ENCODE measurements at regions not wholly inside any gene's neighbourhood (a gene's known extent, or its start where the extent isn't known, plus 50 kb on each side); places are given as distances from the start of the nearest gene placed in this dataset.
A peak's percentile ranks its signal among the peaks of the same experiment; 100 is the strongest.

DNA sequence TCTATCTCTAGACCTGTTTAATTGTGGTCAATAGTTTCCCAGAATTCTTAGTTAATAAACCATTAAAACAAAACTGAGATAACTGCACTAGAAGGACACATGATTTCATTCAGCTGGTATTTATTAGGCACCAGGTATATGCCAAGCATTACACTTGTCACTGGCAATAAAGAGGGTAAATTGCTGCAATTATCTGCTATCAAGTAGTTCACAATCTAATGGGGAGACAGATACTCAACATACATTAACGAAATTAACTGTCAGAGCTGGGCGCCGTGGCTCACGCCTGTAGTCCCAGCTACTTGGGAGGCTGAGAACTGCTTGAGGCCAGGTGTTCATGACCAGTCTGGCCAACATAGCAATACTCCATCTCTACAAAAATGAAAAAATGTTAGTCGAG lies 71.7 kb upstream of the WIPF1 start:
- Histone ChIP-seq H3K36me3 (ENCODE audit: low read depth) (no peaks in the 10 kb centered on the region), H3K4me1 (ENCODE audit: low read depth) (no peaks in the 10 kb centered on the region)
- ATAC-seq: no peak

DNA sequence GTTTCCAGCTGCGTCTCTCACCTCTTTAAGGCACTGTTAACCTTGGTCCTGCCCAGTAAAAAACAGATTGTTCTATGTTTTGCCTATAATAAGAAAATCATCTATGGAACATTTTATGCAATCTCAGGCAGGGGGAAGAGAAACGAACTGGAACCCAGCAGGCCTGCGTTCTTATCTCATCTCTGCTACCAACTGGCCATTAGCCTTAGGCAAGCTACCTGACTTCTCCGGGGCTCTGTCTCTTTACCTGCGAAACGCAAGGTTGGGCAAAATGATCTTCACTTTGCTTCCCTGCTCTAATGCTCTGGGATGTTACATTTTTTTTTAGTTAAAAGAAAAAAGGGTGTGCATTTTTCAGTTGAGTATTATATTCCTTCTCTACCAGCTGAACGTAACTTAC lies 70.5 kb upstream of the WIPF1 start:
- ATAC-seq (no peak), DNase-seq (no peak)
- intact Hi-C loops (cut with DNase I, micrococcal nuclease): no loop called here
- H3K9me3 ChIP-seq: peaks cover 12% of the 10 kb centered on the region
- H3K4me1 ChIP-seq (ENCODE audit: low read depth): peaks cover 3% of the 10 kb centered on the region
- no peaks in the 10 kb centered on the region for H3K36me3 ChIP-seq (ENCODE audit: low read depth)
- TF ChIP-seq, protein P1, sequence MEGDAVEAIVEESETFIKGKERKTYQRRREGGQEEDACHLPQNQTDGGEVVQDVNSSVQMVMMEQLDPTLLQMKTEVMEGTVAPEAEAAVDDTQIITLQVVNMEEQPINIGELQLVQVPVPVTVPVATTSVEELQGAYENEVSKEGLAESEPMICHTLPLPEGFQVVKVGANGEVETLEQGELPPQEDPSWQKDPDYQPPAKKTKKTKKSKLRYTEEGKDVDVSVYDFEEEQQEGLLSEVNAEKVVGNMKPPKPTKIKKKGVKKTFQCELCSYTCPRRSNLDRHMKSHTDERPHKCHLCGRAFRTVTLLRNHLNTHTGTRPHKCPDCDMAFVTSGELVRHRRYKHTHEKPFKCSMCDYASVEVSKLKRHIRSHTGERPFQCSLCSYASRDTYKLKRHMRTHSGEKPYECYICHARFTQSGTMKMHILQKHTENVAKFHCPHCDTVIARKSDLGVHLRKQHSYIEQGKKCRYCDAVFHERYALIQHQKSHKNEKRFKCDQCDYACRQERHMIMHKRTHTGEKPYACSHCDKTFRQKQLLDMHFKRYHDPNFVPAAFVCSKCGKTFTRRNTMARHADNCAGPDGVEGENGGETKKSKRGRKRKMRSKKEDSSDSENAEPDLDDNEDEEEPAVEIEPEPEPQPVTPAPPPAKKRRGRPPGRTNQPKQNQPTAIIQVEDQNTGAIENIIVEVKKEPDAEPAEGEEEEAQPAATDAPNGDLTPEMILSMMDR (IDR thresholded peaks at IDR 0.05): no peak
- no peak overlapping the region for H3K4me3 ChIP-seq

More for the DNA sequence above, 71.7 kb upstream of the WIPF1 start:
- intact Hi-C loops (cut with DNase I, micrococcal nuclease): no loop called here
- H3K9me3 ChIP-seq: peaks cover 12% of the 10 kb centered on the region
- TF ChIP-seq, protein P1 (IDR thresholded peaks at IDR 0.05): no peak
- DNase-seq: no peak
- no peak overlapping the region for H3K4me3 ChIP-seq

DNA sequence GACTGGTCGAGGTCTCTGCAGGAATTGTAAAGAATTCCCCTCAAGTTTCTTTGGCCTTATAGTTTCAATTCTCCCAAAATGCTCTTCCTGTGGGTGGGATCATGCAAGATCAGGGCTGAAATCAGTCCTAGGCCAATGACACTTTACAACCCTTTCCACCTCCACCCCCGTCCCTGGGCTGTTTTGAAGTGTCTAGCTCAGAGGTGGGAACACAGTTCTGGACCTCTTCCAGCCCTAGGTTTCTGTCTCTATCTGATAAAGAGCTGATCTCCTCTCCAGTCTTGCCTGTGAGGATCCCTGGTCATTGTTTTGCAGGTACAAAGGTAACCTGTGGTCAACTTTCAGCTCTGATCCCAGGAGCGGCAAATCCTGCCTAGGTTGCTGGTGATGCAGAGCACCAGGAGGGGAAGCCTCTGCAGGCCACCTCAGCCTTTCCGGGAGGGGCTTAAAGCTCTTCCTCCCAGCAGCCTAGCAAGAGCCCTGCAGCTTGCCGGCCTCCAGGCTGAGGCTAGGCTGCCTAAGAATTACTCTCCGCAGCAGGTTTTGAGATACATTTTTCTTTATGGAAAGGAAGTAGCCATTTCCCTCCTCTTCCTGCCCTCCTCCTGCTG lies 69.8 kb upstream of the WIPF1 start:
- Histone ChIP-seq H3K4me1 (ENCODE audit: low read depth) (peaks cover 3% of the 10 kb centered on the region), H3K9me3 (peaks cover 11% of the 10 kb centered on the region), H3K4me3 (no peak overlapping the region), H3K36me3 (ENCODE audit: low read depth) (no peaks in the 10 kb centered on the region)
- intact Hi-C loops (cut with DNase I, micrococcal nuclease): no loop called here
- DNase-seq (no peak), ATAC-seq (peak; percentile 38)
- TF ChIP-seq, protein P1 (IDR thresholded peaks at IDR 0.05): no peak

DNA sequence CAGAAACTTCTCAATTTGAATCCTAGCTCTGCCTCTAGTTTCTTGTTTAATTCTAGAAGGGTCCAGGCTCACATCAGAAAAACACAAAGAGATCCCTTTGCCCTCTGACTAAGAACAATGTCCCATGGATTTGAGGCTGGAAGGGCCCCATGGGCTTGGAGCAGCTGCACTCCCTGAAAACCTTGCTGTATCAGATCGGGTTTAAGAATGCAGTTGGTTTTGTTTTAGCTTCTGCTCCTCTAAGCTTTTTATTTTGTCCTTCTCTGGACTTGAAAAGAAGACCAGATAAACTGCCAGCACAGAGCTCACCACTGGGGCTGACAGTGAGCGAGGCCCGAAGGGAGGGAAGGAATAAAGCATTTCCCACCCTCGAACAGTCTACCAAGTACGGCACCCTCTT lies 69.2 kb upstream of the WIPF1 start:
- ATAC-seq (no peak), DNase-seq (no peak)
- intact Hi-C loops (cut with DNase I, micrococcal nuclease): no loop called here
- TF ChIP-seq, protein P1 (IDR thresholded peaks at IDR 0.05): no peak
- Histone ChIP-seq H3K4me3 (no peak overlapping the region), H3K9me3 (peaks cover 6% of the 10 kb centered on the region), H3K4me1 (ENCODE audit: low read depth) (peaks cover 3% of the 10 kb centered on the region), H3K36me3 (ENCODE audit: low read depth) (no peaks in the 10 kb centered on the region)

DNA sequence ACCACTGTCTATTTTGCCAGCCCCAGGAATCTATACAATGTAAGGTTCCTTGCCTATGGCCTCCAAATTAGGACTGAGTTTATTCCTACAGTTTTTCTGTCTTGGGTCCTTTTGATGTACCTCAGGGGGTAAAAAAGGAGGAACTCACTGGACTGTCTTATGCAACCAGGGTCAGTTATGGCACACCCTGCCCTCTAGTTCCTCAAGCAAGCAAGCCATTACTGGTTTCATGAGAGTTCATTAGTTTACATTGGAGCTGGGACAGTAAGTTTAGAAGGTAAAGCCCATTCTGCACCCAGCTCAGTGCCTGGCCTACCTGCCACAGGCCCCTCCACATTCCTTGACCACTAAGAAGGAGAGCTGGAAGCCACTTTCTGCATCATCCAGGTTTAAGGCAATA lies 68.7 kb upstream of the WIPF1 start:
- no peak for DNase-seq
- TF ChIP-seq, protein P1 (IDR thresholded peaks at IDR 0.05): no peak
- Histone ChIP-seq H3K9me3 (peaks cover under 1% of the 10 kb centered on the region), H3K4me3 (no peak overlapping the region), H3K36me3 (ENCODE audit: low read depth) (no peaks in the 10 kb centered on the region), H3K4me1 (ENCODE audit: low read depth) (peaks cover 3% of the 10 kb centered on the region)
- intact Hi-C loops (cut with DNase I, micrococcal nuclease): no loop called here
- ATAC-seq: peak; percentile 55

All from mucosa of descending colon (tissue), 3 donors.